H9 (cell line): ENCODE measurements at regions not wholly inside any gene's neighbourhood (a gene's known extent, or its start where the extent isn't known, plus 50 kb on each side); places are given as distances from the start of the nearest gene placed in this dataset.

Experiments used
- DNase-seq: peaks from one replicate; pipeline ENCODE4 v3.0.0-alpha.2; 2017
- H2AFZ ChIP-seq: one replicate; pipeline ENCODE4 v1.6.1; 2013; ENCODE audit warnings: mild to moderate bottlenecking, low read length, control low read depth, moderate library complexity
- H2AK5ac ChIP-seq: 2 replicates; pipeline ENCODE4 v1.6.1; 2013; ENCODE audit warnings: low read length, control low read depth, mixed read lengths; ENCODE audit not compliant: insufficient read length
- H2BK120ac ChIP-seq: one replicate; pipeline ENCODE4 v1.6.1; 2013; ENCODE audit warnings: low read depth, mild to moderate bottlenecking, low read length, control low read depth, inconsistent platforms; ENCODE audit not compliant: poor library complexity, severe bottlenecking
- H2BK12ac ChIP-seq: 2 replicates; pipeline ENCODE4 v1.6.1; 2013; ENCODE audit warnings: low read length, control low read depth, mixed read lengths, low read depth; ENCODE audit not compliant: insufficient read length
- H2BK15ac ChIP-seq: 2 replicates; pipeline ENCODE4 v1.6.1; 2013; ENCODE audit warnings: low read depth, low read length, control low read depth
- H2BK20ac ChIP-seq: one replicate; pipeline ENCODE4 v1.6.1; 2013; ENCODE audit warnings: low read depth, mild to moderate bottlenecking, low read length, control low read depth, inconsistent platforms; ENCODE audit not compliant: poor library complexity, severe bottlenecking
- H2BK5ac ChIP-seq: 2 replicates; pipeline ENCODE4 v1.6.1; 2013; ENCODE audit warnings: low read length, control low read depth, mixed read lengths; ENCODE audit not compliant: insufficient read length
- H3K14ac ChIP-seq: 2 replicates; pipeline ENCODE4 v1.6.1; 2013; ENCODE audit warnings: low read length, control low read depth; ENCODE audit not compliant: insufficient read depth
- H3K18ac ChIP-seq: 2 replicates; pipeline ENCODE4 v1.6.1; 2013; ENCODE audit warnings: low read depth, mild to moderate bottlenecking, mixed read lengths, low read length, control low read depth; ENCODE audit not compliant: insufficient read length
- H3K23ac ChIP-seq: 2 replicates; pipeline ENCODE4 v1.6.1; 2013; ENCODE audit warnings: low read length, control low read depth, mixed read lengths, low read depth; ENCODE audit not compliant: insufficient read length
- H3K23me2 ChIP-seq: 2 replicates; pipeline ENCODE4 v1.6.1; 2013; ENCODE audit warnings: low read depth, mild to moderate bottlenecking, mixed read lengths, low read length, control low read depth; ENCODE audit not compliant: insufficient read length, poor library complexity, severe bottlenecking
- H3K27ac ChIP-seq: 2 replicates; pipeline ENCODE4 v1.5.1; 2013; ENCODE audit warnings: low read length, control low read depth, mixed read lengths, low read depth; ENCODE audit not compliant: insufficient read length
- H3K27me3 ChIP-seq: 2 replicates; pipeline ENCODE4 v1.6.1; 2013; ENCODE audit warnings: low read length, control low read depth, inconsistent platforms; ENCODE audit not compliant: insufficient read depth
- H3K4ac ChIP-seq: 2 replicates; pipeline ENCODE4 v1.6.1; 2013; ENCODE audit warnings: low read depth, mild to moderate bottlenecking, control low read depth, inconsistent platforms, low read length, moderate library complexity
- H3K4me1 ChIP-seq: 2 replicates; pipeline ENCODE4 v1.6.1; 2013; ENCODE audit warnings: low read length, control low read depth, inconsistent platforms; ENCODE audit not compliant: insufficient read depth
- H3K4me2 ChIP-seq: 2 replicates; pipeline ENCODE4 v1.6.1; 2013; ENCODE audit warnings: low read length, control low read depth, mixed read lengths; ENCODE audit not compliant: insufficient read length, insufficient read depth
- H3K56ac ChIP-seq: 2 replicates; pipeline ENCODE4 v1.6.1; 2013; ENCODE audit warnings: low read depth, mild to moderate bottlenecking, mixed read lengths, low read length, control low read depth; ENCODE audit not compliant: insufficient read length
- H3K79me1 ChIP-seq: 2 replicates; pipeline ENCODE4 v1.6.1; 2013; ENCODE audit warnings: low read depth, mild to moderate bottlenecking, moderate library complexity, low read length, control low read depth, inconsistent platforms; ENCODE audit not compliant: insufficient read depth, poor library complexity, severe bottlenecking
- H3K79me2 ChIP-seq: 2 replicates; pipeline ENCODE4 v1.6.1; 2013; ENCODE audit warnings: low read length, control low read depth, inconsistent platforms; ENCODE audit not compliant: insufficient read depth
- H3K9ac ChIP-seq: 2 replicates; pipeline ENCODE4 v1.6.1; 2013; ENCODE audit warnings: low read length, control low read depth, mixed read lengths; ENCODE audit not compliant: insufficient read length; ENCODE audit errors: extremely low read depth
- H3K9me3 ChIP-seq: one replicate; pipeline ENCODE4 v1.6.1; 2013; ENCODE audit warnings: low read depth, low read length, inconsistent platforms; ENCODE audit not compliant: control insufficient read depth
- H3T11ph ChIP-seq: one replicate; pipeline ENCODE4 v1.6.1; 2013; ENCODE audit warnings: mild to moderate bottlenecking, low read length, control low read depth, inconsistent platforms
- H4K20me1 ChIP-seq: one replicate; pipeline ENCODE4 v1.6.1; 2013; ENCODE audit not compliant: control insufficient read depth, insufficient read length, insufficient read depth
- H4K5ac ChIP-seq: 2 replicates; pipeline ENCODE4 v1.6.1; 2013; ENCODE audit warnings: low read depth, mild to moderate bottlenecking, mixed read lengths, low read length, control low read depth; ENCODE audit not compliant: insufficient read length
- H4K8ac ChIP-seq: replicated peaks from 2 replicates; pipeline ENCODE4 v1.6.1; 2013; ENCODE audit warnings: low read length, control low read depth, mixed read lengths, low read depth; ENCODE audit not compliant: insufficient read length
- H4K91ac ChIP-seq: 2 replicates; pipeline ENCODE4 v1.6.1; 2013; ENCODE audit warnings: low read depth, mild to moderate bottlenecking, moderate library complexity, mixed read lengths, low read length, control low read depth; ENCODE audit not compliant: insufficient read length
- H3K27ac Mint-ChIP-seq, 3 experiments: 2 replicates in 2 of 3; 3 replicates in 1 of 3; pipeline ENCODE4 v1.8.0; 2020 to 2021; ENCODE audit warnings: mixed read lengths in 3 of 3, mild to moderate bottlenecking in 1 of 3, moderate library complexity in 1 of 3
- H3K27me3 Mint-ChIP-seq: 2 replicates; pipeline ENCODE4 v1.8.0; 2021; ENCODE audit warnings: low read depth, mild to moderate bottlenecking, moderate library complexity, mixed read lengths
- H3K36me3 Mint-ChIP-seq, 3 experiments: 2 replicates in 2 of 3; 3 replicates in 1 of 3; pipeline ENCODE4 v1.8.0; 2020 to 2021; ENCODE audit warnings: low read depth in 3 of 3, mixed read lengths in 3 of 3; ENCODE audit not compliant: insufficient read depth in 1 of 3
- H3K4me1 Mint-ChIP-seq, 2 experiments: 2 replicates each; pipeline ENCODE4 v1.8.0; 2020; ENCODE audit warnings: mixed read lengths in 2 of 2
- H3K4me3 Mint-ChIP-seq, 2 experiments: 2 replicates in 1 of 2; 3 replicates in 1 of 2; pipeline ENCODE4 v1.8.0; 2020 to 2021; ENCODE audit warnings: mild to moderate bottlenecking in 2 of 2, mixed read lengths in 2 of 2, moderate library complexity in 1 of 2
- H3K9me3 Mint-ChIP-seq, 2 experiments: 2 replicates in 1 of 2; 3 replicates in 1 of 2; pipeline ENCODE4 v1.8.0; 2020; ENCODE audit warnings: mild to moderate bottlenecking in 2 of 2, mixed read lengths in 2 of 2, moderate library complexity in 1 of 2
- TF ChIP-seq, protein P1 (sequence below): fragments of 200-600 bp; sonication (generic); conservative IDR thresholded peaks from 3 replicates; pipeline ENCODE4 v1.8.0; 2021; ENCODE audit warnings: antibody characterized with exemption, mild to moderate bottlenecking

DNA sequence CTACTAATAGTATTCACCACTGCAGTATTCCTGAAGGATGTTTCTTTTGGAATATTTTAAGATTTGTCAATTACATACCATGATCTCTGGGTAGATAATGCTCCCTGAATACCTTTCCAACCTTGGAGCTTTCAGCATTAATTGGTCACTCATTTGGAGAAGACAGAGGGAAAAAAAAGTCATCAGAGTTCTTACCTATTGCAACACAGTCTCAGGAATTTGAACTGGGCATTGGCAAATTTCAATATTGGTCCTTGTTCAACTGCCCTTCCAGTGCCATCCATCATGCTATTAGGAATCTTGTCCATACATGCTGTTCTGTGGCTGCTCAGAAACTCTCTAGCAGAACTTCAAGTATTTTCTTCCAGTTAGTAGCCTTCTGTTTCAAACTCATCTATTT is 83.6 kb upstream of the KCNJ3 start:
- Histone ChIP-seq H2BK12ac (no peak overlapping the region), H3K23ac (no peak overlapping the region), H3K79me2 (no peaks in the 10 kb centered on the region), H3T11ph (no peak overlapping the region), H2BK20ac (no peak overlapping the region), H3K4ac (no peak overlapping the region), H3K18ac (no peak overlapping the region), H3K23me2 (no peaks in the 10 kb centered on the region), H3K4me1 (no peaks in the 10 kb centered on the region), H3K27me3 (no peaks in the 10 kb centered on the region), H3K56ac (no peak overlapping the region), H3K79me1 (no peaks in the 10 kb centered on the region), H2AK5ac (no peak overlapping the region), H2BK5ac (no peak overlapping the region), H2BK15ac (no peak overlapping the region), H2AFZ (no peak overlapping the region), H3K9ac (no peak overlapping the region), H3K27ac (no peak overlapping the region), H3K4me2 (no peak overlapping the region), H3K9me3 (no peaks in the 10 kb centered on the region), H4K91ac (no peak overlapping the region), H3K14ac (no peak overlapping the region), H4K20me1 (no peaks in the 10 kb centered on the region), H4K5ac (no peak overlapping the region), H2BK120ac (no peak overlapping the region), H4K8ac (no peak overlapping the region)
- Mint-ChIP-seq H3K36me3 (no peaks in the 10 kb centered on the region), H3K27ac (no peak overlapping the region), H3K27me3 (no peaks in the 10 kb centered on the region), H3K9me3 (no peaks in the 10 kb centered on the region), H3K4me3 (no peak overlapping the region), H3K4me1 (peaks cover 0 to 3% of the 10 kb centered on the region in 2 experiments; a peak in 2 of 4 replicates)
- TF ChIP-seq, protein P1, sequence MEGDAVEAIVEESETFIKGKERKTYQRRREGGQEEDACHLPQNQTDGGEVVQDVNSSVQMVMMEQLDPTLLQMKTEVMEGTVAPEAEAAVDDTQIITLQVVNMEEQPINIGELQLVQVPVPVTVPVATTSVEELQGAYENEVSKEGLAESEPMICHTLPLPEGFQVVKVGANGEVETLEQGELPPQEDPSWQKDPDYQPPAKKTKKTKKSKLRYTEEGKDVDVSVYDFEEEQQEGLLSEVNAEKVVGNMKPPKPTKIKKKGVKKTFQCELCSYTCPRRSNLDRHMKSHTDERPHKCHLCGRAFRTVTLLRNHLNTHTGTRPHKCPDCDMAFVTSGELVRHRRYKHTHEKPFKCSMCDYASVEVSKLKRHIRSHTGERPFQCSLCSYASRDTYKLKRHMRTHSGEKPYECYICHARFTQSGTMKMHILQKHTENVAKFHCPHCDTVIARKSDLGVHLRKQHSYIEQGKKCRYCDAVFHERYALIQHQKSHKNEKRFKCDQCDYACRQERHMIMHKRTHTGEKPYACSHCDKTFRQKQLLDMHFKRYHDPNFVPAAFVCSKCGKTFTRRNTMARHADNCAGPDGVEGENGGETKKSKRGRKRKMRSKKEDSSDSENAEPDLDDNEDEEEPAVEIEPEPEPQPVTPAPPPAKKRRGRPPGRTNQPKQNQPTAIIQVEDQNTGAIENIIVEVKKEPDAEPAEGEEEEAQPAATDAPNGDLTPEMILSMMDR: no peak
- no peak for DNase-seq
